GM12864 (cell line): ENCODE measurements at regions not wholly inside any gene's neighbourhood (a gene's known extent, or its start where the extent isn't known, plus 50 kb on each side); places are given as distances from the start of the nearest gene placed in this dataset.
"Not testable (repeated sequence)": the region's sequence is repeated elsewhere in the genome, so short reads cannot be mapped to it uniquely, and the experiment has no call there.

ENCODE experiments used
- DNase-seq: peaks from one replicate; pipeline ENCODE4 v3.0.0-alpha.2; 2011; ENCODE audit warnings: low read depth
- H3K4me3 ChIP-seq: 2 replicates; pipeline ENCODE4 v1.5.1; 2011; ENCODE audit warnings: mild to moderate bottlenecking, low read depth, low read length, control low read depth

DNA sequence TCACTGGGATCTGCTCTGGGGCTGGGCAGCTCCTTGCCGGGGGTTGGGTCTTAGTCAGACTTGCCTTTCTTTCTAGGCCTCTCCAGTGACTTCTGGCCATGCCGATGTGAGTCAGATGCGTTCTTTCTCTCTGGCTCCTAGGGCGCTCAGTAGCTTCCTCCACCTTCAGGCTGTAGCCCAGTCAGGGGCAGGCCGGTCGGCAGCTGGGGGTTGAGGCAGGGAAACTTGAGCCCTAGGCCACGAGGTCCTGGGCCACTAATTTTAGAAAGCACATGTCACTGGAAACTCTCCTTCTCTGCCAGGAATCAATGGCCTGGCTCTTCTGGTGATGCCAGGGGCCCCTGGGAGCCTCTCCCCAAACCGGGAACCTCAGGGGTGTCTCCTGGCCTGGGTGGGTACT lies 192.4 kb upstream of the TP53TG3 start:
- H3K4me3 ChIP-seq, DNase-seq: not testable (repeated sequence)

GRCh38 chr16:32865284-32865683 lies 189.3 kb upstream of the TP53TG3 start:
- not testable (repeated sequence) for DNase-seq, H3K4me3 ChIP-seq

GRCh38 chr16:32861476-32862201 lies 185.7 kb upstream of the TP53TG3 start:
- DNase-seq, H3K4me3 ChIP-seq: not testable (repeated sequence)

DNA sequence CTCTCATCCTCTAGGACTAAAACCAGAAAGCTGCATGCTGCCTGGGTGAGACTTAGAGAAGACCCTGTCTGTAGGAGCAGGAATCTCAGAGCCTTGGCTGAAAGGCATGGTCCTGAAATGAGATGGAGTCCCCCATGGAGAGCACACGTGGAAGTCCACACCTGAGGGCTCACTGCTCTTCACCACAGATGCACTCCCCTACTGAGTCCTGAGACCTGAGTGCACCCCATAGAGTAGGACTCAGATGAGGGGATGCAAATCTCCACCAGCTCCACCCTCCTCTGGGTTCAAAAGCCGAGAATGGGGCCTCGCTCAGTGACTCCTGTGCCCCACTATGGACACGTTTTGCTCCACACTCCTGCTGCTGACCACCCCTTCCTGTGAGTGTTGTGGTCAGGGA lies 171.4 kb upstream of the TP53TG3 start:
- DNase-seq, H3K4me3 ChIP-seq: not testable (repeated sequence)

- not testable (repeated sequence) for H3K4me3 ChIP-seq, DNase-seq
These were observed 169.6 kb upstream of the TP53TG3 start for GRCh38 chr16:32845572-32845971.

DNA sequence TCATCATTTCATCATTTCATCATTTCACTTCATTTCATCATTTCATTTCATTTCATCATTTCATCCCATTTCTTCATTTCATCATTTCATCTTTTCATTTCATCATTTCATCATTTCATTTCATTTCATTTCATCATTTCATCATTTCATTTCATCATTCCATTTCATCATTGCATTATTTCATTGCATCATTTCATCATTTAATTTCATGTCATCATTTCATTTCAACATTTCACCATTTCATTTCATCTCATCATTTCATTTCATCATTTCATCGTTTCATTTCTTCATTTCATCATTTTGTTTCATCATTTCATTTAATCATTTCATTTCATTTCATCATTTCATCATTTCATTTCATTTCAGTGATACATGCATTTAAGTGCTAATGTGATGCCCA lies 166.9 kb upstream of the TP53TG3 start:
- H3K4me3 ChIP-seq, DNase-seq: not testable (repeated sequence)

- not testable (repeated sequence) for H3K4me3 ChIP-seq, DNase-seq
These were observed 131.3 kb upstream of the TP53TG3 start for GRCh38 chr16:32807280-32807679.

GRCh38 chr16:32805639-32806038 lies 129.7 kb upstream of the TP53TG3 start:
- DNase-seq = not testable (repeated sequence)

More at GRCh38 chr16:32805639-32806038, 129.7 kb upstream of the TP53TG3 start:
- H3K4me3 ChIP-seq = not testable (repeated sequence)
